NCI-H187 treated with DMSO at 0.1 percent for 48 hours (cell line): ENCODE measurements at regions not wholly inside any gene's neighbourhood (a gene's known extent, or its start where the extent isn't known, plus 50 kb on each side); places are given as distances from the start of the nearest gene placed in this dataset.

ENCODE experiments used
- DNase-seq: peaks from one replicate; lab custom pipeline; 2025; lab: John Stamatoyannopoulos, UW

GRCh38 chr6:166842607-166843006, 113.7 kb downstream of the RNASET2 start:
- no peak for DNase-seq

DNA sequence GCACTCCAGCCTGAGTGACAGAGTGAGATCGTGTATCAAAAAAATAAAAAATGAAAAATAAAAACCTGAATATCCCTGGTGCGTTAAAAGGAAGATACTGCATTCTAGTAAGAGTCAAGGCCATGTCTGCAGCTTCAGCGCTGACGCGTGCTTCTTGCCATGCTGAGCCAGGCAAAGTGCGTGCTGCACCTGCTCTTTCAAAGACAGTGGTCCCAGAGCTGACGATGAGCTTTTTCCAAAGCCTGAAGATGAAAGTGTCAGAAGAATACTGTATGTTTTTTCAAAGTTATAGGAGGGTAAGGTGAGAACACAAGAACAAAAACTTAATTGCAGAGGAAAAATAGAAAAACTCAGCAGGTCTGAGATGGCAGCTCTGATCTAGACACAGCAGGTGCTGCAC, 115.1 kb downstream of the RNASET2 start:
- no peak for DNase-seq

DNA sequence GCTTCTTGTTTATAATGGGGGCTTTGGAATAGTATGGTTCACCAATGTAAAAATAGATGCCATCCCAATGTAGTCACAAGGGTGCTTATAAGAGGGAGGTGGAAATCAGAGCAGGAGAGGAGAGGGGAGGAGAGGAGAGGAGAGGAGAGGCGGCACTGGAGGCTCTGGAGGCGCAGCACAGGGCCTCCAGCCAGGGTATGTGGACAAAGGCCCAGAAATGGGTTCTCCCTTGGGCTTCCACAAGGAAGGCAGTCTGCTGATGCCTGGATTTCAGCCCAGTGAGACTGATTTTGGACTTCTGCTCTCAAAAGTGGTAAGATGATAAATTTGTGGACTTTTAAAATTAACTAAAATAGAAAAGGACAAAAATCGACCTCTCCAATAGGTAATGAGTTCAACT, 116.8 kb downstream of the RNASET2 start:
- no peak for DNase-seq

DNA sequence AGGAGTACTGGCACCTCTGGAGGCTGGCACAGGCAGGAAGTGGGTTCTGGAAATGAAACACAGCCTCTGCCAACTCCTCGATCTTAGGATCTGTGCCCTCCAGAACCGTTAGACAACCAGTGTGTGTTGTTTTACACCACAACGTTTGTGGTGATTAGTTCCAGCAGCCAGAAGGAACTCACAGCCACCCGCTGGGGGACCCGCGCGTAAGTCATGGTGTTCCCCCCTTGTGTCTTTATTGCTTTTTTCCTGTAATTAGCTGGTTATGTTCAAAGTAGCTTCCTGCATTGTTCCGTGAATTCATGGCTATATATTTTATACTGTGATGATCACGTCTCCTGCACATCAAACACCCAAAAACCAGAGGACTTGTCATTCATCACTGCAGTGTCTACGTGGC, 117.4 kb downstream of the RNASET2 start:
- DNase-seq: no peak

- no peak for DNase-seq
These were observed 119.3 kb downstream of the RNASET2 start for GRCh38 chr6:166836785-166837718.

- DNase-seq: no peak
These were observed 122.3 kb downstream of the RNASET2 start for GRCh38 chr6:166834049-166834448.

- DNase-seq: no peak
These were observed 125.4 kb downstream of the RNASET2 start for GRCh38 chr6:166830891-166831363.

DNA sequence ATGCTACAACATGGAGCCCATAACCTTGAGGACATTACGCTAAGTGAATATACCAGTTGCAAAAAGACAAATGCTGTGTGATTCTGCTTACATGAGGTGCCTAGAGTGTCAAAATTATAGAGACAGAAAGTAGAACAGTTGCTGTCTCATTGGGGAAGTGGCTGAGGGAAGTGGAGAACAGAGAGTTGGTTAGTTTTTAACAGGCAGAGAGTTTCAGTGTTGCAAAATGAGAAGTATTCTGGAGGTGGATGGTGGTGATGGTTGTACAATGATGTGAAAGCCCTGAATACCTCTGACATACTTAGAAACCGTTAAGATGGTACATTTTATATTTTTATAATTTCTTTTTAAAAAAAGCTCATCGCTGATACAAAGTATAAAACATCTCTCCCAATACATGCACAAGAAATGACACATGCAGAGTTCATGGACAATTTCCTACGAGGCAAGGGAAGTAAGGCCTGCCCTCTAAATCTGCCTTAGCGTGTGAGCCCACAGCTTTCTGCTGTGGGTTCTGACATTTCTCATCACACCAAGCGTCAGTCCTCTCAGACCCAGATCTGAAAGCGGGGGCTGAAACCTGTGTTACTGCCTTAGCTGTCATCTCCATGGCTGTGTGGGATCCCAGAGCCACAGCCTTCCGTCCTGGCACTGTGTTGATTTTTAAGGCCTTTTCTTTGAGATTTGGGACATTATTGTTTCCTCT, 126.0 kb downstream of the RNASET2 start:
- DNase-seq: no peak

DNA sequence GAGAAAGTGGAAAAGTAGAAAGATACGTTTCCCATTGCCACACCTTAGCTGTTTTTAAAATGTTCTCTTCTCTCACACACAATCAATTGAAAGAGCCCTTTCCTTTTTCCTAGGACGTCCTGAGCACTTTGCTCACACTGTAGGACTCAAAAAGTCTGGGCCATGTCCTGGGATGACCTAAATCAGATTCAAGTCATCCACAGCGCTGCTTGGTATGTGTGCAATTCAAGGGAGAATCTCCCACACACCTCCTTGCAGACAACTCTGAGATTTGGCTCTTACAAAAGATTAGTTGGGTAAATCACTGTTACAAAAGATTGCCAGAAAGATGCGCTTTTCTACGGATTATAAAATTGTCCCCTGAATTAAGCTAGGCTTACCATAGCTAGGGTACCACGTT, 130.1 kb downstream of the RNASET2 start:
- DNase-seq: no peak

- no peak for DNase-seq
These were observed 130.7 kb downstream of the RNASET2 start for GRCh38 chr6:166825553-166826145.

GRCh38 chr6:166824880-166825250, 131.5 kb downstream of the RNASET2 start:
- no peak for DNase-seq

- DNase-seq: no peak
These were observed 132.0 kb downstream of the RNASET2 start for GRCh38 chr6:166824146-166824879.

GRCh38 chr6:166822609-166823008, 133.7 kb downstream of the RNASET2 start:
- no peak for DNase-seq

DNA sequence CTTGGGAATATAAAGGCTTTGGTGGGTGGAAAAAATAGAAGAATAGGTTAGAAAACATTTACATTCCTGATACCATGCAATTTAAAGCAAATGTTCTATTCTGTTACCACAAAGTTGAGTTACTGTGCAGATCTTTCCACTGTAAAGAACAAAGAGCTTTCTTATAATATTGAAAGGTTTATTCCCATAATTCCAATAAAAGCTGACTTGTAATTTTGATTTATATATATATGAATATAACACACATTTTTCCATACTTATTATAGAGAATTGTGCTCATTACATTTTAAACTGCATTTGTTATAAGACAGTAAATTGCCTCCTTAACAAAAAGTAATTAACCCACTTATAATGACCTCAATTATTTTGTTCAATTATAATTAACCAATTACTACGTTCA, 135.9 kb downstream of the RNASET2 start:
- DNase-seq: no peak

GRCh38 chr6:166820070-166820469, 136.3 kb downstream of the RNASET2 start:
- no peak for DNase-seq

DNA sequence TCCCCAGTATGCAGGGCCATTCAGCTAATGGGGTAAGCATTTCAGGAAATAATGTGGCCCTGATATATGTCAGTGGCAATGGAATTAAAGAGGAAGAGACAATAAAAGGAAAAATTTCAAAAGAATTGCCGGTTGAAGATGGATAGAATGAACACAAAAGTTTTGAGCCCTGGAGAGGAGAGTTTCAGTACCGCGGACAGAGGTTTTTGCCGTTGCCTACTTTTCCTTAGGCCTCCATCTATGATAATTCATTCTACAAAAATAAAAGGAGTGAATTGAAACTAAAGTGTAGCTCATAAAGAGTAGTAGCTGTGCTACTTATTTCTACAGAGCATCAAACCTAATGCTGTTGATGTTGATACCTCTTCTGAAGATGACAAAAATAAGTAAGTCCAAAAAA, 140.7 kb downstream of the RNASET2 start:
- no peak for DNase-seq

DNA sequence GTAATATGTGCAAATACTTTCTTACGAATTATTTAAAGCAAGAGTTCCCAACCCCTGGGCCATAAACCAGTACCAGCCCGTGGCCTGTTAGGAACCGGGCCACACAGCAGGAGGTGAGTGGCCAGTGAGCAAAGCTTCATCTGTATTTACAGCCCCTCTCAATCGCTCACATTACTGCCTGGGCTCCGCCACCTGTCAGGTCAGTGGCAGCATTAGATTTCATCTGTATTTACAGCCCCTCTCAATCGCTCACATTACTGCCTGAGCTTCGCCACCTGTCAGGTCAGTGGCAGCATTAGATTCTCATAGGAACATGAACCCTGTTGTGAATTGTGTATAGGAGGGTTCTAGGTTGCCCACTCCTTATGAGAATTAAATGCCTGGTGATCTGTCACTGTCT, 142.0 kb downstream of the RNASET2 start:
- DNase-seq: no peak

GRCh38 chr6:166813461-166813860, 142.9 kb downstream of the RNASET2 start:
- DNase-seq: no peak

DNA sequence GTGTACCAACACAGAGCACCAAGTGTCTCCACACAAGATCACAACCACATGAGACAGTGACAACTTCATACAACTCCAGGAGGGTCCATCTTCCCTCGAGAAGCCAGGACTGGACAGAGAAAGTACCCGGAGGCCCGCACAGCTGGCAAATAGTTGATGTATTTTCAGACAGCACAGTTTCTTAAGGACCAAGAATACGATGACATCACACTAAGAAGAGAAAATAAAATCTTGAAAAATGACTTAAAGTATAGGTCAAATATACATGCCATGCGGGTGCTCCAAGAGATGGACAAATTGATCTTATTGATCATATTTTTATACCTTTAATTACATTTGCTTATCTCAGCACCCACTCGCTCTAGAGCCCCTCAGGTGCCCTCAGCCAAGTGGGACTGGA, 145.5 kb downstream of the RNASET2 start:
- no peak for DNase-seq

- no peak for DNase-seq
These were observed 146.6 kb downstream of the RNASET2 start for GRCh38 chr6:166809721-166810120.

DNA sequence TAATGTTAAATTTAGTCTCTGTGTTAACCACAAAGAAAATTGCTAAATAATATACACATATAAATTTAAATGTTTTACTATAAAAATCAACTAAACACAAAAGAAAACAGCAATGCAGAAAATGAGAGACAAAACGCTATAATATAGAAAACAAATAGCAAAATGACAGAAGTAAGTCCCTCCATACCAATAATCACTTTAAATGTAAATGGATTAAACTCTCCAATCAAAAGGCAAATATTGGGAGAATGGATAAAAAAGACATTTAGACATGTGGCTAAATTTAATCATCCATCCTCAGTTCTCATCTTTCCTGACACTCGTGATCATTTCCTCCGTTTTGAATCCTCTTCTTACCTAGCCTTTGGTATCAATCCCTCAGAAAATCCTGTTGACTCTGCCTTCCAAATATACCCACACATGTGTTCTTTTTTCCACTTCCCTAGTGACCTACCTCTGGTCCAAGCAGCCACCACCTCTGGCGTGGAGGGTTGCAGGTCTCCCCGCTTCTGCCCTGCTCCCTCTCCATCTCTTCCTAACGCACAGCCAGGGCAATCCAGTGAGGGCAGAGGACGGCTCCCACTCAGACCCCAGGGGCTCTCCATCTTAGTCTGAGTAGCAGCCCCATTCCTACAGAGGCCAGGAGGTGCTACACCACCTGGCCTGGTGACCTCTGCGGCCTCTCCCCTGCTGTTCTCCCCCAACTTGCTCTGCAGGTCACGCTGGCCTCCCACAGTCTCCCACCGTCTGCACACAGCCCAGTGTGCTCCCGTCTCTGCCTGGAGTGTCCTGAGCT, 149.2 kb downstream of the RNASET2 start:
- DNase-seq: no peak
